ENCODE measurements at regions not wholly inside any gene's neighbourhood (a gene's known extent, or its start where the extent isn't known, plus 50 kb on each side); places are given as distances from the start of the nearest gene placed in this dataset.

DNA sequence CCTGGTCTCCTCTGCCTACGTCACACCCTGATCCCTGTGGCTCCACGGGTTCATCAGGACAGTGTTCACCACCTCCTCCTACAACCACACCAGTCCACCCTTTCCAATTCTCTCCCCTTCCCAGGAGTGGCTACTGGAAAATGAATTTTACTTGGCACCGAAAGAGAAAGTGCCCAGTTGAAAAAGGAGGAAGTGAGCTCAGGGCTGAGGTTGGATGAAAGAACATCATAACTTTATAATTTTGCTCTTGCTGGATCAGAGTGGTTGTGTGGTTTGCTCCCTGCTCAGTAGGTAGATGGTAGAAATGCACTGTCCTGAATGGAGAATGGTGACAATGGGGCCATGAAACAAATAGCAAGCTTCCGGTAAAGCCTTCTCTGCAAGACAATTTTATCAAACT is 140.3 kb upstream of the DDX18 start:
- DNase-seq: no peak

DNA sequence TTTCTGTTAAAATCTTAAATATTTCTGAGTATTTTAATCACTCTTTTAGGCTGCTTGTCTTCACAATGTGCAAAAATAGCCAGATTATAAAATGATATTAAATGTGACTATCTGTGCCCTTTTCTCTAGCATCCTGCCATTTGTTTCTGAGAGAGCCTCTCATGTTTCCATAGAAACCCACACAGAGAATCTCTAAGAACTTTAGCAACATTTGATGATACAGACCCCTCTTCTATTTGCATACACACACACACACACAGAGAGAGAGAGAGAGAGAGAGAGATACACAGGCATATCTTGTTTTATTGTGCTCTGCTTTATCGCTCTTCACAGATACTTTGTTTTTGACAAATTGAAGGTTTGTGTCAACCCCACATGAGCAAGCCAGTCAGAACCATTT is 134.5 kb upstream of the DDX18 start:
- peak in 1 of 2 experiments; percentile 23 for DNase-seq

DNA sequence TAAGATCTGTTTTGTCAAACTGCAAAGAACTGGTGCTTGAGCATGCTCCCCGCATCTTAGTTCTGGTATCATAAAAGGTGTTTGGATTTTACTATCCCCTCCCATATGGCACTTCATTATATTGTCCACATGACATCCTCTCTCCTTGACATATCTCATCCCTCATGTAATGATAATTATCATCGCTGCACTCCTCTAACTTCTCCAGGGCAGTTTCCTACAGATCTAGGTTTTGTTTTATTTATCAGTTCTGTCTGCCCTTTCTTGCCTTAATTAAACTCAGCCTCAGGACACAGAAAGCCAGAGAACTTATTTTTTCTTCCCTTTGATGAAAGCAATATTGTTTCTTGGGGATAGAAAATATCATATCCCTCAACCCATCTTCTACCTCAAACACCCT is 129.6 kb upstream of the DDX18 start:
- no peak for DNase-seq

DNA sequence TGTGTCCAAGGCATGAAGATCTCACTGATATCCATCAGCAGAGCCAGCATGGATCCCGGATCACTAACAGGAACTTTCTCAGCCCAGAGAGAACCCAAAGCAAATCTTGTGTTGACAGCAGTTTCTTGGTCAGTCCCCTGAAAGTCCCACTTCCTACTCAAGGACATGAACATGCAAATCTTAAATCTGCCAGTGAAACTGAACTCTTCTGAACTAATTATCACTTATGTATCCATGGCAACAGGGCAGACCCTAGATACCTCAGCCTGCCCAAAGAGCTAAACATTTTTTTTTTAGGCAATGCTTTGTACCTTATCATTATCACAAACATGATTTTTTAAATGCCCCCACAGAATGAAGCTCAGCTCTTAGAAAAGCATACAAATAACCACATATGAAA is 127.8 kb upstream of the DDX18 start:
- DNase-seq: peak in 1 of 2 experiments; percentile 13

DNA sequence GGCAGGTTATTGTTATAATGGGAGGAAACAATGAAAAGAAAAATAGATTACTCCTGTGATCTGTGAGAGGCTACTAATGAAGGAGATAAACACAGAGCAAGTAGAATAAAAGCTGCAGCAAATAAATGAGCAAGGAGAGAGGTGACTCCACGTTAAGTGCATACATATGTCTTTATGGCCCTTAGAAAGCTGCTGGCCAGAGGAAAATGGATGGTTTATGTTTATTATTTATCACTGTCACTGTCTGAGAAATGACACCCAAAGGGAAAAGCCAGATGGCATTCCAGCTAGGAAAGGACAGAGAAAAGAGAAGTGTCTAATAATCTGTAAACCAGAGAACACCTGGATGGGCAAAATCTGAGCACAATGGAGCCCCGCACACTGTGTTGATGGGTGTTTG is 122.9 kb upstream of the DDX18 start:
- DNase-seq: peak; percentile 32 to 65

DNA sequence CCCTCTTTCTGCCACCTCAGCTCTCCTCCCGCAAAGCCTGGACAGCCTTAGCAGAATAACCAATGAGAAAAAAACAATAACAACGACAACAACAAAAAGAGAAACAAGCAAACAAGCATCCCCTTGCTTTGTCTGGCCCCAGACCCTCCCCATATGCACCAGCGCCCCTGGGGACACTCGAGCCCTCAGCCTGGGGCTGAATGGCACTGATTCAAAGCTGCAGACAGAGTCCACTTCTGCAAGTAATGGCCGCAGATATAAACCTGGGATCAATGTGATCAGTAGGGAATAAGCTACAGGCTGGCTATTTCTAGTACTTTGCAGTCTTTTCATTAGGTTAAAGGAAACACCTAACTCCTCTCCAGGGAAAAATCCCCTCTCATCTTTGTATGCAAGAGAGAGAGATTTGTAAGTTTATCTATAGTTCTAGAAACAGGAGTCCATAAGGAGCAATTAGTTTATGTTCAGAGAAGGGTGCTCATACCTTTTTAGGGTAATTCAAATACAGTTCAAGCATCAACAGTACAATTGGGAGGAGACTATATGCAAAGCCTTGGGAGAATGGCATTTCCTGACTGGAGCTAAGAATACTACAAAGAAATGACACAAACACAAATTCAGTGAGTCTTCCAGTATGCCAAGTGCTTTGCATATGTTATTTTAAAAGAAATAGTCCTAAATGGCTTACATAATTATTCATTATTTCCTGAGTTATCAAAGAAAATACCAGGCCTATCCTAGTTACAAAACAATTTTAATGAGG is 122.3 kb upstream of the DDX18 start:
- peak; percentile 10 to 50 for DNase-seq

DNA sequence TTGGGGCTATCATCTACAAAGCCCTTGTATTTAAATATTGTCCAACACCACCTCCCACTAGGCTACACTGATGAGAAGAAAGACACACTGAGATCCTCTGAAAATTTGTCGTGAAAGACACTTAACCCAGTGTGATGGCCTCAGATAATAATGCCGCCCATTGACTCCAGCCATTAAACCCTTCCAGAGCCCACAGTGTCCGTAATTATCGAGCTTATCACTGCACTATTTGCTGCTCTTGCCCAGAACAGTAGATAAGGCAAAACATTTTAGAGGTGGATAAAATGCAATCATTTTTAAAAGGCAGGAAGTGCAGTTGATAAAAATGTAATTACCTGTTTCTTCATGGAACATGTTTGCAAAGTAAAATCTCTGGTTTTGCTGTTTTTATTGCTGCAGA is 121.3 kb upstream of the DDX18 start:
- no peak for DNase-seq

DNA sequence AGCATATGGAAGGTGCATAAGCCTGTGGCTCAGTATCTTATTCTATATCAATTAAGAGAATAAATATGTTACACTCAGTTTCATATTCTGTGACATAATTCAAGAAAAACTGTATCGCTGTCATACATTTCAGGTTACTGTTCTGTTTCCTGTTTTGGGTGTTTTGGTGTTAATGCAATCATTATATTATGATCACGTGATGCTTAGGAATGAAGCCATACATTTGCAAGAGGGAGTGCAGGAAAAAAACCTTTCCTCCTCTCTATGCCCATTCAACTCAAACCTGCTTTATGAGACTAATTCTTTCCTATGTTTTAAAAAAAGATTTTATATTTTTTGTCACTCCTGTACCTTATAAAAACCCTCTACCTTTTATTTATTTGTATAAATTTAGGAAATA is 120.8 kb upstream of the DDX18 start:
- DNase-seq: no peak

DNA sequence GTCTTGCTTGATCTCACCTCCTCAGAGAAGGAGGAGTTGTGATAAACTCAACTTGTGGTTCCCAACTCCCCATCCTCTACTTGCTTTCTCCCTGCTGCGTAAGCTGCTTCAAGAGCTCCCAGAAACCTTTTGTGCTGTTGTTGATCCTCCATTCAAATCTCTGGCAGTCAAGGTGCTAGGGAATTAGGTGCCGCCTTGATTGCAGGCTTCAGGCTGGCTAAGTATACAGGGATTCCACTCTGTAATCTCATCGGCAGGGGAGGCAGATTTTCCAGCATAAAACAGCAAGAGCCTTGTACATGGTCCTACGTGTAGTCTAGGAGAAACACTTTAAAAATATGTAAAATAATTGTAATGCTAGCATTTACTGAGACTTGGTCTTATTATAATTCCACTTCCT is 116.2 kb upstream of the DDX18 start:
- no peak for DNase-seq

DNA sequence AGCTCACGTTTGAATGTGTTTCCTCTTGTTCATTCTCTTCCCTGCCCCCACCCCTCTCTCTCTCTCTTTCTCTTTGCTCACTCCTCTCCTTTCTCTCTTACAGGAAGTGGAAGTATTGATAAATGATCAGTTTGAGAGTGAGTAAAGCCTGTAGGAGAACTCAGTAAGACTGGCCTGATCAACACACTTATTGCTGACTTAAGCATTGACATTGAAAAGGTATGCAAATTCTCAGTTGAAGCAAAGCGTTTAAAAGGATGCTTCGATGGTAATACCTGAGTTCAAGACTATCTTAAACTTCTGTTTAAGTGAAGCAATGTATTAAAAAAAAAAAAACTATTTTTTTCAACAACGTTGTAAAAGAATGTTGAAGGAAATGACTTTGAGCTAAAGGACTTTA is 115.7 kb upstream of the DDX18 start:
- no peak for DNase-seq

DNA sequence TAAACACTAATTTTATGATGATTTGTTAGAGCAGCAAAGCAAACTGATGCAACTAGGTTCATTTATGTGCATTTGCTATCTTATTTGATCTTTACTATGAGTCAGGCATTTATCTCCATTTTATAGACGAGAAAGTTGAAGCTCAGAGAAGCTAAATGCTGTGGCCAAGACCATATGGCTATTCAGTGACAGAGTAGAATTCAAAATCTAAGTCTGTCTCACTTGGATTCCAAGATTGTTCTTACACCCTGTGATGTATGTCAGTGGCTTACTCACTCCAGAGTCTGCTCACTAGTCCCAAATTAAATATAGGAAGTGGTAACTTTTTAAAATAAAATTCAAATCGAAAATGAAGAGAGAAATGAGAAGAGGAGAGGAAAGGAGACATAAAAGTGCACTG is 114.0 kb upstream of the DDX18 start:
- DNase-seq: no peak

DNA sequence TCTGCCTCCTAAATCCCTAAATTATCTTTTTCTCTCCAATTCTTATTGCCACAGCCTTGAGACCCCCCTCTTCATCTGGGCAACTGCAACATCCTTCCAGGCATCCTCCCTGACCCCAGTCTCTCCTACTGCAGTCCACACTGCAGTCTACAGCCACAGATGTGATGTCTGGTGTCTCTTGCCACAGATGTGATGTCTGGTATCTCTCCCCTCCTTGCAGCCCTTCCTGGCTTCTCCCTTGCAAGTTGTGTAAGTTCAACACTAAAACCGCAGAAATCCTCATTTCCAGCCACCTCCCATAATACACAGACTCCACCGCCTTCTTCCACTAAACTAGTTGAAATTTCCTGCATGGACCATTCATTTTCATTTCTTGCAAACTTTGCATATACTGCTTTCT is 113.1 kb upstream of the DDX18 start:
- DNase-seq: no peak

DNA sequence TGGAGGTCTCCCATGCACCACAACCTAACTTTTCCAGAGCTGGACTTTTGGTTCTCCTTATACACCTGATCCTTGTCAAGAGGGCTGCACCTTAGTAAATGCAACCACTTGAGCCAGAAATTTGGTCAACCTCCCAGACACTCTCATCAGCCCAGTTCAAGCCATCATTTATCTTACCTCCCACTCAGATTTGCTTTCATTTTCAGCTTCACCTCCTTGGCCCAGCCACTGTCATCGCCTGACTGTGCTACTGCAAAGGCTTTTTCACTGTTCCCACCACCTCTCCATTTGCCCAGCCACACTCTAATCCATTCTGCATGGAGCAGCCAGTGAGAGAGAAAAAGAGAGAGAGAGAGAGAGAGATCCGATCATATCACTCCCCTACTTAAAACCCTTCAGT is 112.4 kb upstream of the DDX18 start:
- no peak for DNase-seq

DNA sequence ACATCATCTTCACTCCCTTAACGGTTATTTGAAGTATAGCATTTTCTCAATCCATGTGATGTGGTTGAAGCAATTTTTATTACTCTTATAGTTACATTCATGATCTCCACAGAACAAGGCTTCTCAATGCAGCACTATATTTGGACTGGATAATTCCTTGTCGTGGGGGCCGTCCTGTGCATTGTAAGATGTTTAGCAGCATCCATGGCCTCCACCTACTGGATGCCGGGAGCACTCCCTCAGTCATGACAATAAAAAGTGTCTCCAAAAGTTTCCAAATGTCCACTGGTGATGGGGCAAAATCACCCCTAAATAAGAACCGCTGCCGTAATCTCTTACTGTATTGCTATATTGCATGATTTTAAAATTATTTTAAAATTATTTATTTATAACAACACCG is 110.6 kb upstream of the DDX18 start:
- DNase-seq: no peak

DNA sequence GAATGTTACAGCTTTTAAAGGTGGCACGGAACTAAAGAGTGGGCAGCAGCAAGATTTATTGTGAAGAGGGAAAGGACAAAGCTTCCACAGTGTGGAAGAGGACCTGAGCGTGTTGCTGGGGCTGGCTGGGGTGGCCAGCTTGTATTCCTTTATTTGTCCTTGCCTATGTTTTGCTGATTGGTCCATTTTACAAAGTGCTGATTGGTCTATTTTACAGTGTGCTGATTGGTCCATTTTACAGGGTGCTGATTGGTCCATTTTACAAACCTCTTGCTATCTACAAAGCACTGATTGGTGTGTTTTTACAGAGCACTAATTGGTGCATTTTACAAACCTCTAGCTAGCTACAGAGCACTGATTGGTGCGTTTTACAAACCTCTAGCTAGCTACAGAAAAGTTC is 109.7 kb upstream of the DDX18 start:
- DNase-seq: no peak

DNA sequence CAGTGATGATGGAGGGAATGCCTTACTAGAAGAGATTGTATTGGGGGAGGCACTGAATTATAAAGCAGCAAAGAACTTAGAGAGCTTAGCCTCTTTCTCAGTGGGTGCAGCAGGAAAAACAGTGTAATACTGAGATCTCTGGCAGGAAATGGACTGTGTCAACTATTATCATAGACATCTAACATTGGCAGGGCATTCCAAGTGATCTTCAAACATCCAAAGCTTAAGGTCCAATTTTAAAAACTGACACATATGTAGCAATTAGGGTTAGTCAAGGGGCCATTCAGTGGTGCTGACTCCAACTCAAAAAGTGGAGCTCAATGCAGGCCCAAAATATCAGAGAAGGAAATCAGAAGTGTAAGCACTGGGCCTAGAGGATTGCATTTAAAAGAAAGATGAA is 106.6 kb upstream of the DDX18 start:
- DNase-seq: no peak

DNA sequence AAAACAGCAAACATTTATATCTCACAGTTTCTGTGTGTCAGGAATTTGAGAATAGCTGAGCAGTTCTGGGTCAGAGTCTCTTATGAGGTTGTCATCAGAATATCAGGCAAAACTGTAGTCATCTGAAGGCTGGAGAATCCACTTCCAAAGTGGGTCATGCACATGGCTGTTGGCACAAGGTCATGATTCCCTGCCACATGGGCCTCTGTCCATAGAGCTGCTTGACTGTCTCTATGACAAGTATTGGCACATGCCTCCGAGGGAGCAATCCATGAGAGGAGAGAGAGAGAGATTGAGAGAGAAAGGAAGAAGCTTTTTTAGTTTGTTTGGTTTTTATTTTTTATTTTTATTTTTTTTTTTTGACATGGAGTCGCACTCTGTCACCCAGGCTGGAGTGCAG is 101.8 kb upstream of the DDX18 start:
- DNase-seq: no peak

DNA sequence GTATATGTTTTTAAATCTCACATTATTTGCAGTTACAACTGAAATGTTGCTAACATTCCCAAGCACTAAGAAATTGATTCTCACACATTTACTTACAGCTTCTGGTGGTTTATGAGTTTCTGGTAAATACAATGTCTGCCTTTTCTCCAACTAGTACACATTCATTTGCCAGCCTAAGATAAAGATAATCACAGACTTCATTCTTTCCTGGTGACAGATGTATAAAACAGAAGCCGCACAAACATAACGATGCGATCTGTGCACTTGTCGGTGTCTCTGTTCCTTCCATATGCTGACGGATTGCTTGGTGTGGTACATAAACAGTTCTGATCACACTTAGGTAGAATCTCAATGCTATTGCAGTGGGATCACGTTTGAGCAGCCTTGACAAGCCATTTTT is 100.4 kb upstream of the DDX18 start:
- peak; percentile 3 to 64 for DNase-seq

DNA sequence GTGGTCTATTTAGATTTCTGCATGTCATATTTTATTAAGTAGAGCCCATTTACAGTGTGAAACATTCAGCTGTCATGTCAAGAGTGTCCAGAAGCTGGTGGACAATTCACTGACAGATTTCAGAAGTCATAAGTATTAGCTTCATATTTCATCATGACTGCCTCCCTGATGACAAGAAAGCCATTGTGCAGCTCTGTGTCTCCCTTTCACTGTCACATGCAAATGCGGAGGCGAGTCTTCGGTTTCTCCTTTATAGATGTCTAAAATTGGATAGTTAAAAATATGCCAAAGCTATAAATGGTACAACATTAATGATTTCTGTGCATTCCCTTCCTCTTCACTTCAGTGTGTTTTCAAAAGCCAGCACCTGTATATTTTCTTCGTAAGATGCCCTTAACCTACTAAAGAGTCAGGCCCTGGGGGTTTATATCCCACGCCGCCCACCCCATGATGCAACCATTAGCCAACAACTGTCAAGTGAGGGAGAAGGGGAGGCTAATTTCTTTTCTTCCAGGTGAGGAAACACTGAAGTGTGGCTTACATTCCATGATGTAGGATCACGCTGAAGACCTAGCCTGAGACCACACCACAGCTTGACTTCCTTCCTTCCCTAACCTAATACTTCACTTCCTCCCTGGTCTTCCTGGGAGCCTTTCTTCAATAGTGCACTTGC is 99.6 kb upstream of the DDX18 start:
- peak in 1 of 2 experiments; percentile 13 for DNase-seq

DNA sequence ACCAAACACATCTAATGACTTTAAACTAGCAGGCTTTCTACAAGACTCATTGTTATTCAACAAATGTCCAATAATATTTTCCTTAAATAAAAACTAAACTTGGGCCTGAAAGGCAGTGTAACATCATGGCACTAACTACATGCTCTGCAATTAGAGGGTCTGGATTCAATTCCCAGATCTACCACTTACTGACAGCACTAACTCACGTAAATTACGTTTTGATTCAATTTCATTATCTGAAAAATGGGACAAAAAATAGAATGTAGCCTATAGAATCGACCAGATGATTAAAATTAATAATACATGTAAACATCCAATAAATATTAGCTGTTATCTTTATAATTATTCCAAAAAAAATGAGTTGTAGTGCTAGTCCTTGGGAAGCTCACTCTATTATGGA is 98.0 kb upstream of the DDX18 start:
- DNase-seq: no peak

DNA sequence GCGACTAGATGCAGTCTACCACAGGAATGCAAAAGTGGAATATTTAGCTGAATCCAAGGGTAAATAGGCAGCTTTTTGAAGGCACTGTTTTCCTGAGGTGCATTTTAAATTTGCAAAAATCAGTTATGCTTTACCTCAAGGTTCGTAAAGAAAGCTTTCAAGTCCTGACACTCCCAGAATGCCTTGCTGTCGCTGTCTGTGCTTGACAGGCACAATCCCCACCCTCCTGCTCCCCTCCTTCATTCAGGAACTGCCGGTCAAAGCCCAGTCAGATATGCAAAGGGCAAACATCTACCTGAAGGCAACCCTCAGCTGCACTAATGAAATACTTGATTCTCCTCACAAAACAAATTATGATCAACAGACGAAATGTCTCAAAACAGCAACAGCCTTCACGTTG is 97.4 kb upstream of the DDX18 start:
- DNase-seq: peak in 1 of 2 experiments; percentile 5

DNA sequence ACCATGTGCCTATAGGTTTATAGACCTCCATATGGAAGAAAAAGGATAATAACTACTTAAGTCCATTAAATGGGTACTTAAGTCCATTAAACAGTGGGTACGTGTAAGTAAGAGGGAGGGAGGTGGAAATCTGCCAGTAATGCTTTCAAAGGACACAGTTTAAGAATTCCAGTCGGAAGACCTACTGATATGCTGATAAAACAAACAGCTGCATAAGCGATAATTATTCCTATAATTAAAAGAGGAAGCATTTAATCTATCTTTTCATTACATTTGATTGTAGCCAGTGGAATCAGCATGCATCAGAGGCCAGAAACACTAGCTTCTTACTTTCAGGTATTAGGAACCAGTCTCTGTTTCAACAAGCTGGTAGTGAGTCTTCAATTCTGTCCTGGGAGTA is 96.4 kb upstream of the DDX18 start:
- DNase-seq: peak; percentile 84 to 92

DNA sequence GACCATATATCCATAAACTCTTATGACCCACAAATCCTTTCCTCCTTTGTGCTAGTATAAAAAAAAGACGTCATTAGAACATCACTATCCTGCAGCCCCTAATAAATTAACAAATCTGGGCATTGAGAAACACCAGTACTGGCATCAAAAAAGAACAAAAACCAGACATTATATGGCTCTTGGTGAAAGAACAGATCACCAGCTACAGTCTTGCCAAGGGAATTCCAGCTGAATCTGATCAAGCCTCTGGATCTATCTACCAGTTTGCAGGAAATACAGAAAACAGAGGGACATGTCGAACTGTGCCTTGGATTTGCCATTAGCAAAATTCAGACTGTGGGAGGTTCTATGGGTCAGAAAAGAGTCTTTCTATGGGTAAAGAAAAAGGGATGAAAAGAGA is 93.7 kb upstream of the DDX18 start:
- no peak for DNase-seq

DNA sequence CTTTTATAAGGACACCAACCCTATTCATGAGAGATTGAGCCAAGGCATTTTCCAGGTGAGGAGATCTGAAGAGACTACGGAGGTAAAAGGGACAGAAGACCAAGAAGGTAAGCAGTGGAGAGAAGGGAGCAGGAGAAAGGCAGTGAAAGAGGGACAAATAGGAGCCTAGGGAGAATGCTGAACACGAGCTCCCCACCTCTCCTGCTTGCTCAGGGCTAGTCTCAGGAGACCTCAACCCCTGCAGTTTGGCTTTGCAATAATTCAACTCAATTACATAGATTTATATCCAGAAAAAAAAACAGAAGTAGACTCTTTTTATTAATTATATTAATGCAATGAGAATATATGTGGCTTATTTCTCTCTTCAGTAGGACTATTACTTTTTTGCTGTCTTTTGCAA is 91.0 kb upstream of the DDX18 start:
- DNase-seq: no peak

DNA sequence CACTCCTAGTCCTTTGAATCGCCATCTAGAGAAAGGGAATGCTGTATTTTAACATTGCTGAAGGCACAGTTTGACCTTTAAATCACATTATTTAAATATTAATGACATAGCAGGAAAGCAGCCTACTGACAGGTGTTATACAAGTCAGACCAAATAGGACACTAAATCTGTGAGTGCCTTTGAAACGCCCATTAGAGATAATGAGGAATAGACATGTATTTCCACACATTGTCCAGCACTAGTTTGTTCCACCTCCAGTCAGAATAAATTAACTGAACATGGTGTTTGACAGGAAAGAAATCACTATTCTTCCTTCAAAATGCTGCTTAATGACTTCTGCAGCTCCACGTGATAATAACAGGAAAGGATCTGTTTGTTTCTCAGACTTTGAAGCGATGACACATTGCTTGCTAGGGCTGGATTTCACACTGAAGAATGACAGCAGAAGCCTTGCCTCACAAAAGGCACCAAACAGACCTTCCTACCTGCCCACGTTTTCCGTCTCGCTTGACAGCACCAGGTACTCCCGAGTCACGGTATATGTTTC is 90.5 kb upstream of the DDX18 start:
- DNase-seq: no peak
